Prostate gland (tissue), 2 donors: ENCODE measurements at regions not wholly inside any gene's neighbourhood (a gene's known extent, or its start where the extent isn't known, plus 50 kb on each side); places are given as distances from the start of the nearest gene placed in this dataset.

Source experiments
- DNase-seq: peaks from one replicate; pipeline ENCODE4 v3.0.0-alpha.2; 2019; ENCODE audit warnings: low spot score
- H3K27ac ChIP-seq, 2 donors: fragments of 200-600 bp; sonication (generic); 2 replicates each; pipeline ENCODE4 v1.5.1; 2017 to 2019
- H3K27me3 ChIP-seq: fragments of 200-600 bp; sonication (generic); replicated peaks from 2 replicates; pipeline ENCODE4 v1.5.1; 2019; ENCODE audit not compliant: insufficient read depth
- H3K36me3 ChIP-seq, 2 donors: fragments of 200-600 bp; sonication (generic); 1 replicate in 1 of 2; 2 replicates in 1 of 2; pipeline versions ENCODE4 v1.5.1 to v1.8.1; 2017 to 2019
- H3K4me1 ChIP-seq: fragments of 200-600 bp; sonication (generic); replicated peaks from 2 replicates; pipeline ENCODE4 v1.5.1; 2019
- H3K4me3 ChIP-seq, 2 donors: fragments of 200-600 bp; sonication (generic); 2 replicates each; pipeline ENCODE4 v1.5.1; 2017 to 2019
- H3K9me3 ChIP-seq: fragments of 200-600 bp; sonication (generic); 2 replicates; pipeline ENCODE4 v1.5.1; 2017
- POLR2A ChIP-seq: fragments of 450-650 bp; IDR thresholded peaks from one replicate; pipeline ENCODE4 v1.6.1; 2016; ENCODE audit warnings: antibody characterized with exemption, mild to moderate bottlenecking
- POLR2AphosphoS5 ChIP-seq: sonication (generic); formaldehyde crosslinking; IDR thresholded peaks from one replicate; pipeline ENCODE4 v1.6.1; 2017; ENCODE audit warnings: antibody characterized with exemption
- WGBS: methylation state at CpG from one replicate; pipeline ENCODE4 v1.1.5; 2018; 5-methylcytosine and 5-hydroxymethylcytosine counted together
- intact Hi-C: fragments of 100-400 bp; cut with DNase I; formaldehyde crosslinking; loops from one replicate; pipeline ENCODE4 v1.14.2; 2022
- TF ChIP-seq, protein P1 (sequence below), 4 experiments: fragments of 200-600 bp in 2 of 4; fragments of 450-650 bp in 2 of 4; sonication (generic) in 2 of 4; IDR thresholded peaks; 1 replicate in 3 of 4; 2 replicates in 1 of 4; pipeline ENCODE4 v1.5.1; 2016 to 2019; ENCODE audit warnings: antibody characterized with exemption in 4 of 4, mild to moderate bottlenecking in 2 of 4, moderate library complexity in 2 of 4

DNA sequence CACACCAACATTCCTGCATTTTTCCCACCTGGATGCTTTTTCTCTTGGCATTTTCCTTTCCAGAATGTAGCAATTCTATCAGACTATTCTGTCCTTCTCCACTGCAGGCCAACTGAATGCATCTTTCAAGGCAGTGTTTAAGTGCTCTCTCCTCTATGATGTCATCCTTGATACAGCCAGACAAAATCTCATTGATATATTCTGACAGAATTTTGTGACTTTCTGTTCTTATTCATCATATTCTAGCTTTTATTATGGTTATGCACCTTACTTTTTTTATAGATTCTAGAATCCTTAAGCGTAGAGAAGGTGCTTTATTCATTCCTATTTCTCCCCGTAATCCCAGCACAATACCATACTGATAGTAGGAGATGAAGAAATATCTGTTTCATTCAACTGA lies 355.5 kb upstream of the CCNH start:
- Histone ChIP-seq H3K4me3 (no peak overlapping the region), H3K27me3 (no peaks in the 10 kb centered on the region), H3K4me1 (no peaks in the 10 kb centered on the region), H3K9me3 (no peaks in the 10 kb centered on the region), H3K36me3 (no peaks in the 10 kb centered on the region), H3K27ac (no peak overlapping the region)
- intact Hi-C loops, result no loop called here
- TF ChIP-seq POLR2A, result no peak
- TF ChIP-seq, protein P1, sequence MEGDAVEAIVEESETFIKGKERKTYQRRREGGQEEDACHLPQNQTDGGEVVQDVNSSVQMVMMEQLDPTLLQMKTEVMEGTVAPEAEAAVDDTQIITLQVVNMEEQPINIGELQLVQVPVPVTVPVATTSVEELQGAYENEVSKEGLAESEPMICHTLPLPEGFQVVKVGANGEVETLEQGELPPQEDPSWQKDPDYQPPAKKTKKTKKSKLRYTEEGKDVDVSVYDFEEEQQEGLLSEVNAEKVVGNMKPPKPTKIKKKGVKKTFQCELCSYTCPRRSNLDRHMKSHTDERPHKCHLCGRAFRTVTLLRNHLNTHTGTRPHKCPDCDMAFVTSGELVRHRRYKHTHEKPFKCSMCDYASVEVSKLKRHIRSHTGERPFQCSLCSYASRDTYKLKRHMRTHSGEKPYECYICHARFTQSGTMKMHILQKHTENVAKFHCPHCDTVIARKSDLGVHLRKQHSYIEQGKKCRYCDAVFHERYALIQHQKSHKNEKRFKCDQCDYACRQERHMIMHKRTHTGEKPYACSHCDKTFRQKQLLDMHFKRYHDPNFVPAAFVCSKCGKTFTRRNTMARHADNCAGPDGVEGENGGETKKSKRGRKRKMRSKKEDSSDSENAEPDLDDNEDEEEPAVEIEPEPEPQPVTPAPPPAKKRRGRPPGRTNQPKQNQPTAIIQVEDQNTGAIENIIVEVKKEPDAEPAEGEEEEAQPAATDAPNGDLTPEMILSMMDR (IDR thresholded peaks at IDR 0.05), result no peak
- WGBS, result 92% methylated on average over 2 of the region's 2 CpGs
- DNase-seq, result no peak

DNA sequence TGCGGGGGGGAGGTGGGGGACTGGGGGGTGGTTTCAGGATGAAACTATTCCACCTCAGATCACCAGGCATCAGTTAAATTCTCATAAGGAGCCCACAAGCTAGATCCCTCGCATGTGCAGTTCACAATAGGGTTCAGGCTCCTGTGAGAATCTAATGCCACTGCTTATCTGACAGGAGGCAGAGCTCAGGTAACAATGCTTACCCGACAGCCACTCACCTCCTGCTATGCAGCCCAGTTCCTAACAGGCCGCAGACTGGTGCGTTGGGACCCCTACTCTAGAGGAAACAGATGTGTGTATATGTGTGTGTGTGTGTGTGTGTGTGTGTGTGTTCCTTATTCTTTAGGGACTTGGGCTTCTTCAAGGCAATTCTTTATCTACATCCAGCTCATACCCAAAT lies 352.3 kb upstream of the CCNH start:
- H3K4me3 ChIP-seq, result no peak overlapping the region
- no peaks in the 10 kb centered on the region for H3K4me1 ChIP-seq
- H3K36me3 ChIP-seq, result no peaks in the 10 kb centered on the region
- intact Hi-C loops, result no loop called here
- H3K9me3 ChIP-seq, result no peaks in the 10 kb centered on the region
- TF ChIP-seq POLR2A (no peak), POLR2AphosphoS5 (no peak)
- TF ChIP-seq, protein P1 (IDR thresholded peaks at IDR 0.05), result no peak
- WGBS, result 58% methylated on average over 5 of the region's 5 CpGs
- DNase-seq, result no peak
- no peak overlapping the region for H3K27ac ChIP-seq
- H3K27me3 ChIP-seq, result no peaks in the 10 kb centered on the region

DNA sequence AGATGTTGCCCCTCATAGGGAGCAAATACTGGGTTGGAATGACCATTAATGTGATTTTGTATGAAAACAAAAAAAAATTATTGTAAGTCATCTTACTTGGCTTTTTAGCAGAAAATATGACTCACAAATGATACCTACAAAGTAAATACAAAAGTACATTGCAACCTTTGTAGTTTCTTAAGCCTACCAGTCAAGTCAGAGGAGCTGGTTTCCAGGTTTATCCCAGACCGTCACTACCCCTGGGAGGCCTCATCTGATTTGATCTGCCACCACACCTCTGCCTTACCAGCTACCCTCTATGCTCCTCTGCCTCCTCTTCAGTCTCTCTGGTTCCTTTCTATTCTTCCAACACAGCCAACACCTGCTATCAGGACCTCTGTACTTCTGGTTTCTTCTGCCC lies 349.9 kb upstream of the CCNH start:
- H3K4me3 ChIP-seq, result no peak overlapping the region
- H3K9me3 ChIP-seq, result no peaks in the 10 kb centered on the region
- no peak overlapping the region for H3K27ac ChIP-seq
- no peaks in the 10 kb centered on the region for H3K36me3 ChIP-seq
- intact Hi-C loops, result no loop called here
- no peaks in the 10 kb centered on the region for H3K4me1 ChIP-seq
- 42% methylated on average over 1 of the region's 1 CpG for WGBS
- DNase-seq, result no peak
- H3K27me3 ChIP-seq, result no peaks in the 10 kb centered on the region
- TF ChIP-seq POLR2A, result no peak
- TF ChIP-seq, protein P1 (IDR thresholded peaks at IDR 0.05), result no peak
- TF ChIP-seq POLR2AphosphoS5, result no peak

DNA sequence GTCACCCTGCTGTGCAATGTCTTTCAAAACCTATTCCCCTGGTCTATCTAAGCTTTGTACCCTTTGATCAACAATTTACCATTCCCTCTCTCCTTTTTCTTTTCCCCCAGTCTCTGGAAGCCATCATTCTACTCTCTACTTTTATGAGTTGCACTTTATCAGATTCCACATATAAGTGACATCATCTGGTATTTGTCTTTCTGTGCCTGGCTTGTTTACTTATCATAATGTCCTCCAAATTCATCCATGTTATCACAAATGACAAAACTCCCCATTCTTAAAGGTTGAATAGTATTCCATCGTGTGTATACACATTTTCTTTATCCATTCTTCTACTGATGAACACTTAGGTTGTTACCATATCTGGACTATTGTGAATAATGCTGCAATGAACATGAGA lies 344.2 kb upstream of the CCNH start:
- Histone ChIP-seq H3K4me3 (no peak overlapping the region), H3K36me3 (no peaks in the 10 kb centered on the region), H3K27me3 (no peaks in the 10 kb centered on the region), H3K4me1 (no peaks in the 10 kb centered on the region), H3K27ac (no peak overlapping the region), H3K9me3 (no peaks in the 10 kb centered on the region)
- DNase-seq, result no peak
- intact Hi-C loops, result no loop called here
- TF ChIP-seq, protein P1 (IDR thresholded peaks at IDR 0.05), result no peak
- TF ChIP-seq POLR2AphosphoS5 (no peak), POLR2A (no peak)
- 59% methylated on average over 1 of the region's 1 CpG for WGBS

DNA sequence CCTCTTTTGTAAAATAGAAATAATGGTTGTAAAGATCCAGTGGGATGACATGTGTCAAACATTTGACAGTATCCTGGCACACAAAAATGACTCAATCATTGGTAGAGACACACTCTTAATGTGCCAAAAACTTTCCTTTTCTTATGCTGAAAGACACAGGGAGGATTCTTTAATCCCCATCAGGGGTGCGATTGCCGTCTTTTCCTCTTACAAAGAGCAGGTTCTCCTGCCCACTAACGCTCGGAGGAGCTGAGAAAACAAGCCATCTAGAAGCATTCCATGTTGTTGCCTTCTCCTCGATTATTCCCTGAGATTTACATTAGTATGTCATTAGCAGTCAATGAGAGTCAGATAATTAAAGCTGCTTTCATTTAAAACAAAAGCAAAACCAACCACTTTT lies 342.6 kb upstream of the CCNH start:
- Histone ChIP-seq H3K4me3 (no peak overlapping the region), H3K27ac (no peak overlapping the region), H3K4me1 (no peaks in the 10 kb centered on the region), H3K9me3 (no peaks in the 10 kb centered on the region), H3K27me3 (no peaks in the 10 kb centered on the region), H3K36me3 (no peaks in the 10 kb centered on the region)
- TF ChIP-seq POLR2A (no peak), POLR2AphosphoS5 (no peak)
- TF ChIP-seq, protein P1 (IDR thresholded peaks at IDR 0.05), result no peak
- 47% methylated on average over 5 of the region's 5 CpGs for WGBS
- DNase-seq, result no peak
- intact Hi-C loops, result no loop called here
